Suppressor macrophage treated with lipopolysaccharide for 1 hour (primary cell): ENCODE measurements at regions not wholly inside any gene's neighbourhood (a gene's known extent, or its start where the extent isn't known, plus 50 kb on each side); places are given as distances from the start of the nearest gene placed in this dataset.
"Not testable (repeated sequence)": the region's sequence is repeated elsewhere in the genome, so short reads cannot be mapped to it uniquely, and the experiment has no call there.

Source experiments
- DNase-seq, 3 donors: peaks; one replicate each; pipeline ENCODE4 v3.0.0-alpha.2; 2020 to 2022

DNA sequence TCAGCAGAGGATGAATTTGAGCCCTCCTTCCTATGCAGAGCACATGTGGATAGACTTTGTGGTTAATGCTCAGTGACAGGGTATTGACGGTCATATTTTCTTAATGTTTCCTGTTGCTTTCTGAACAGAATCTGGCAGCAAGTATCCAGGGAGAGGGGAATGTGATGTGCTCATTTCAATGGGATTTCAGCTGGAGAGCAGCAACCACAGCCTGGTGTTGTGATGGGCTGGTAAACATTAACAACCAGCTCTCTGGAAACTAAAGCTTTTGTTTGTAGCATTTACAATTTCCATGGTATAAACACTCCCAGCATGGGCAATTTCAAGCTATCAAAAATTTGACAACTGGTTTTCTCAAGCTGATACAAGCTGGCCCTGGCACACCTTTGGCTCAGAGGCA is 215.9 kb downstream of the SH2D4B start:
- no peak for DNase-seq

DNA sequence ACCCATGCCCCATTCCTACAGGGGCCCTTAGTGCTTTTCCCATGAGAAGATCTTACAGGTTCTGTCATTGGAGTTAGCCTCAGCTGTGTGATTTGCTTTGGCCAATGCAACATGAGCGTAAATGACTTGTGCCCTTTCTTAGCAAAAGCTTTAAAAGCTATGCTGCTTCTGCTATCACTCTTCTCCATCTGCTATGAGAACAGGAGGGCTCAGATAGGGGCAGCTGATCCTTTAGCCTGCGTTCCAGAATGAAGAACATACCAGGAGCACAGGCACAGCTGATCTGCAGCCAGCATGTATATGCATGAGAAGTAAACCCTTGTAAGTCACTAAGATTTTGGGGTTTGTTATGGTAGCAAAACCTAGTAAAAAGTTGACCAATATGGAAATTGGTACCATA is 218.2 kb downstream of the SH2D4B start:
- DNase-seq, result no peak

DNA sequence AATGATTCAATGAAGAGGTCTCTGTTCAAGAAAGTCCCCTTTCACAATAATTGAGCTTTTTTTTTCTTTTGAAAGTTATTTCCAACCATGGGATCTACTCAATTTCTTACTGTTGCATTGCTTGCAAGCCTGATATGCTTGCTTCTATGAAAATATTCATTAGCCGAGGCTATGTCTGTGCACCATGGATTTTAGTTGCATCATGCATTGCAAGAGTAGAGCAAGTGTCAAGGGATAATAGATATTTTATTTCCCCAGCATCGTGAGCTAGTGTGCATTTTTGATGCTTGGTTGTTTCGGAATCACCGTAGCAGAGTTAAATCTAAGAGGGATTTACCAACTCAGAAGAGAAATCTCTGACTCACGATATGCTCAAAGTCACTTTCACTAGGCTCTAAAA is 222.0 kb downstream of the SH2D4B start:
- no peak for DNase-seq

DNA sequence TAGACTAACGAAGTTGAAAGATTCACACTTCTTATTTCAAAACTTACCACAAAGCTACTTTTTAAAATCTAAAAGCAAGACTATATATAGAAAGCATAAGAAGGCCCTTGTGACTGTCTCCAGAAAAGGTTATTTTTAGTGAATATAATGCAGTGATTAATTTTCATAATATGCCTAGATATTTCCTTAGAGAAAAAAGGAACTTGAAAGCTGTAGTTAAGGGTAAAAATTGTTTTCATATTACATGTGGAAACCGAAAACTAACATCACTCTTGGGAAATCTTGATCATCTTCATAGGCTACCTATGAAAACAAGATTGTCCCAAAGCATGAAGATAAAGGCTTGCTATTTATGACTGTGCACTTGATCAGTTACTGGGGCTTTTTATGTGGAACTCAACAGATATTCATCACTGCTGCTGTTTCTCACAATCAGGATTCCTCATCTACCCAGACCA is 223.2 kb downstream of the SH2D4B start:
- DNase-seq, result peak in 1 of 3 donors; percentile 4

DNA sequence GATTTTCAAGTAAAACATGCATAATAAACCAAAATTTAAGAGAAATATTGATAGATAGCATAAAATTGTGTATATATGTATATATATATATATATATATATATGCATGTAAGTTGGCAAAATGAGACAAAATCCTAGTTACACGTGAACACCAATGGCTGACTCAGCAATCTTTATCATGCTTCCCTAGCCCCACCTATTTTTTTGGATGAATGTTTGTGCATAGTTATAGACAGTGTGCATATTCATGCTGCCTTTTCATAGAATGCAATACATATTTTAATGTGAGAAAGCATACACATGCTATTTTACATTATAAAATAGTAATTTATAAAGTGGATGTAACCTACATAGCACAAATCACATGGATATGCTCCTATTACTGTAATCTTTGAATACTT is 230.3 kb downstream of the SH2D4B start:
- no peak for DNase-seq

DNA sequence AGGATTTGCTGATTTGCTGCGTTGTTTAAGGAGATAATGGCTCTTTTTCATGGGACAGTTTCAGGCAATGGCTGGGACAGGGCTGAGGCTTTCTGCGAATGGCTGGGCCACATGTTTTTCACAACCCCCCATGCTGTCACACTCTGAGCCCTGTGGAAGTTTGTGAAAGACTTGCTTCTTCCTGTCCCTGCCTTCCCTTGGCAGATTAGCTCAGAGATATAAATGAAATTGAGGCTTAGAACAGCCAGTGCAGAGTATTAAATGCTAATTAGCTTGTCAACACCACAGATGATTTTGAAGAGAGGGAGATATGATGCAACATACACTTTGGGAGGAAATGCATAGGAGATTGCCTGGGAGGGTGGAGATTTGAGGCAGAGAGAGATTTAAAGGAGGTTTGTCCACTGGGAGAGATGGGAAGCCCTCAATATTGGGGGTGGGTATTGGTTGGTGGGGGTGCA is 232.0 kb downstream of the SH2D4B start:
- no peak for DNase-seq

DNA sequence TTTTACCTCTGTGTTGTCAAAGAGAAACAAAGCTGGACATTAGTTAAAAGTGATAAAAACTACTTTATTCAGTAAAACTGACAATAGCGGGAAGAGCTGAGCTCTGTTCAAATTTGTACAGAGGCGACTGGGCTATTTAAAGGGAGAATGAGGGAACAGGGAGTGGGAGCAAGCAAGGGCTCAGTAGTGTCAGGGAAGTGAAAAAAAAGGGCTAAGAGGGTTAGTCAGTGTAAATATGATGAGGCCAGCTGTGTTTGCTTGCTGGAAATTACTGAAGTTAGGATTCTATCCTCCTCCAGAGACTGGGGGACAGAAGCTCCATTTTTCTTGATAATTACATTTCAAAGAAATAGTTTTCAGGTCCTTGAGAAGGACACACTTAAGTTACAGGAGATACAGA is 232.5 kb downstream of the SH2D4B start:
- no peak for DNase-seq

DNA sequence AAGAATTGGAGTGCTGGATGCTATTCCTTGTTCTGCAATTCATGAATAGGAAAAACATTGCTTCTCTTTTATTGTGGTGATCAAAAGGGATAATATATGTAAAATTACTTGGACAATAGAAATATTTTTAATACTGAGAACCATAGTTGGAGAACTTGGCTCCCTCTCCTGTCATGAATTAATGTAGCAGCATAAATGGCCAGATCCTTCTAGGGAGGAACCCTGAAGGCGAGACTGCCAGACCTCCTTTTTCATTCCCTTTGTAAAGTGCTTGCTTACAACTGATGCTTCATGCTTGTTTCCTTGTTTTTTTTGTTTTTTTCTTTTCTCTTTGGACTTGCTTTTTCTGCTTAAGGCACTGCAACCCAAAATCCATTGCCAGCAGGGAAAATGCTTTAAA is 233.6 kb downstream of the SH2D4B start:
- no peak for DNase-seq

DNA sequence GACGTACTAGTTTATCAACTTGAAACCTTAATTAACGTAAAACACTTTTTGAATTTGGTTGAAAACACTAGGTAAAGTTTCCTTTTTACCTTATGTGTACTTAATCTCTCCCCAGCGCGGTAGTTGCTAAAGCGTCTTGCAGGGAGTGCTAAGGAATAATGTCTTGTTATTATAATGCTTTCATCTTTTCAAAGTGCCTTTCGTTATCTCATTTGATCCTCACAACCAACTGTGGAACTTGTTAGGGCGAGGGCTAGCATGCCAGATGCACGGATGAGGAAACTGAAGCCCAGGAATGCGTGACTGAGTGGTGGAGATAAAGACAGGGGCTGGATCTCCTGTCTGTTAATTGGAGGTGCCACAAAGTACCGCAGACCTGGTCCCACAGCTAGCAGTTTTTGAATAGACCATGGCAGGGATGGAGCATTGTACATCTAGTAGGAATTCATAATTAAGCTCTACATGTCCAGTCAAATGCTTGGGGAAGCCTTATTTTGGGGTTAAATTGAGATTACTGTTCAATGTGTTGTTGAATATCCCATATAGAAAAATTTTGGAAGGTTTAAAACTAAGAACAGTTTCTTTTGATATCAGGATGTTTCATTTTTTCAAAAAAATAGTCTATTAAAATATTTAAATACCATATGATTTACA is 234.3 kb downstream of the SH2D4B start:
- no peak for DNase-seq

DNA sequence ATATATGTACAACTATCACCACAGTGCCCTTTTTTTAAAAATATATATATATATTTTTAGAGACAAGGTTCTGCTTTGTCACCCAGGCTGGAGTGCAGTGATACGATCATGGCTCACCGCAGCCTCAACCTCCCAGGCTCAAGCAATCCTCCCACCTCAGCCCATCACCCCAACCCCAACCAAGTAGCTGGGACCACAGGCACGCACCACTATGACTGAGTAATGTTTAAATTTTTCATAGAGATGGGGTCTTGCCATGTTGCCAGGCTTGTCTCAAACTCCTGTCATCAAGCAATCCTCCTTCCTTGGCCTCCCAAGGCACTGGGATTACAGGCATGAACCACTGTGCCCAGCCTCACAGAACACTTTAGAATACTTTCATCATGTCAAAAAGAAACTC is 234.9 kb downstream of the SH2D4B start:
- DNase-seq, result no peak

DNA sequence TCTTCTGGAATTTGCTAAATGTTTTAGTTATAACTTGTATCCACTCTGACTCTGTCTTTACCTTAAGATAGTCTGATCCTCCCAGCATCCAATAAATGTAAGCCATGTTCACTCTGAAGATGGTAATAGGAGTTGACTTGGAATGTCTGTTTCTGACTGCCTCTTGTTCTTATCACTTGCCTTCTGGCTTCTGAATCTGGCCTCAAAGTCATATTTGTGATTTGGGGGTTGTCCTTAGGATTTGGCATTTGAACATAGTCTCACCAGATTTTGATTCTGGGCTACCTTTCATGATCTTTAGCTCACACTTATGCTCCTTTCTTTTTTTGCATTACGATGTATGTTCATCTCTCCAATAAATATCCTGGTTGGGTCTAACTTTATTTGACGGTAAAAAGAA is 247.0 kb downstream of the SH2D4B start:
- DNase-seq, result no peak

DNA sequence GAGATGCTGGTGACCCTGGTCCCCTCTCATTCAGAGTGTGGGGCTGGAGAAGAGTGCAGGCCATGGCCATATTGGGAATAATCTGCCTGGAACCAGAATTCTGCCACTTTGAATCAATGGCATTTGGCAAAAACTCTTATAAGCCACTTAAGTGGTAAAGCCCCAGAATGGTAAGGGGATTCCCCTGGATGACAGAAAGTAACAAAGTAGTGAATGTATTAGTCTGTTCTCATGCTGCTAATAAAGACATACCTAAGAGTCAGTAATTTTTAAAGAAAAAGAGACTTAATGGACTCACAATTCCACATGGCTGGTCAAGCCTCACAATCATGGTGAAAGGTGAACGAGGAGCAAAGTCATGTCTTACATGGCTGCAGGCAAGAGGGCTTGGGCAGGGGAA is 248.6 kb downstream of the SH2D4B start:
- DNase-seq, result no peak

DNA sequence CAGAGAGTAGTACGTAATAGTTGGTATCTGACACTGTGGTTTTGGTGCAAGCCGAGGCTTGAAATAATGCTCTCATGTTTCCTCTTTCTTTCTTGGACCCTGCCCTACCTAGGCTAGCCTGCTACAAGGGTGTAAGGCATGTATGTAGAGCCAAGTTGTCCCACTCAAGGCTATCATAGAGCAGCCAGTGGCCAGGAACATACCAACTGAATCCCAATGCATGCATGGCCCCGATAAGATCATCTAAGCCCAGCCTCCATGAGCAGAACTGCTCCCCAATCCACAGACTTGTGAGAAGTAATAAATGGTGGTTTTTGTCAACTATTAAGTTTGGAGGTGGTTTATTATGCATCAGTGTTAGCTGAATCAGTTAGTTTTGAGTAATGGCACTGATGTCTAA is 250.2 kb downstream of the SH2D4B start:
- DNase-seq, result no peak

DNA sequence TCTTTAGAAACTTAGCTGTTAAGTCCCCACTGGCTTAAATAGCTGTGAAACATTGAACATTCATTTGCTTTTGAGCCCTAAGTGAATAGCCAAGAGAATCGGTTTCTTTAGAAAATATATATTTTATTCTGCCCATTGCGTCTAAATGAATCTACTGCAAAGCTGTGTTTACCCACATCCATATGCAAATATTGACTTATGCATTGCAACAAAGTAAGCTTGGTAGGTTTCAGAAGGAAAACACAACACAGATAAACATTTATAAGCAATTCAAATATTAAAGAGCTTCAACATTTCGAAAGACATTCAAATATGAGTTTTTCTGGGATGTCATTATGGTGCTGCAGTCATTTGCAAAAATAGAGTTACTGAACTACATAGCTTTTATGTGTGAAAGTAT is 257.3 kb downstream of the SH2D4B start:
- DNase-seq, result no peak

DNA sequence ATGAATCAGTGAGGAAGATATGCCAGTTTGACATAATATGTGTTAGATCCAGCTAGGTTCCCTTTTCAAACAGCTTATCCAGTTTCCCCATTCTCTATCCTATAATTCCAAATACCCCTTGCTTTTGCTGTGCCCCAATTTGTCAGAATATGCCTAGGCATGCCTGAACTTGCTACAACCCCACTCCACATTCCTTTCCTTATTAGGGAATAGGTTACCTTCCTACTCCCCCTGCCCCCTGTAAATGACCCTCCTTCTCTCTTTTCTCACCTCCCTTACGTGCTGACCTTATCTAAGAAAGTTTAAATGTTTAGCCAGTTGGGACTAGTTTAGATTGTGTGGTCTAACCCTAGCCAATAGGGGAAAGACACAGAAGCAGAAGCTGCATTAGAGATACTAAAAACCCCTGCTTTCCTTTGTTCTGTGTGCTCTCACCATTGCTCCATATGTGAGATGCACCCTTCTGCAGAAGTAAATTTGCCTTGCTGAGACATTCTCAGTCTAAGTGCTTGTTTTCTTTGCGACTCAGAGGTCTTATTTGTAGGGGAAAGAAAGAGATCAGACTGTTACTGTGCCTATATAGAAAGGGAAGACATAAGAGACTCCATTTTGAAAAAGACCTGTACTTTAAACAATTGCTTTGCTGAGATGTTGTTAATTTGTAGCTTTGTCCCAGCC is 267.8 kb downstream of the SH2D4B start:
- no peak for DNase-seq

DNA sequence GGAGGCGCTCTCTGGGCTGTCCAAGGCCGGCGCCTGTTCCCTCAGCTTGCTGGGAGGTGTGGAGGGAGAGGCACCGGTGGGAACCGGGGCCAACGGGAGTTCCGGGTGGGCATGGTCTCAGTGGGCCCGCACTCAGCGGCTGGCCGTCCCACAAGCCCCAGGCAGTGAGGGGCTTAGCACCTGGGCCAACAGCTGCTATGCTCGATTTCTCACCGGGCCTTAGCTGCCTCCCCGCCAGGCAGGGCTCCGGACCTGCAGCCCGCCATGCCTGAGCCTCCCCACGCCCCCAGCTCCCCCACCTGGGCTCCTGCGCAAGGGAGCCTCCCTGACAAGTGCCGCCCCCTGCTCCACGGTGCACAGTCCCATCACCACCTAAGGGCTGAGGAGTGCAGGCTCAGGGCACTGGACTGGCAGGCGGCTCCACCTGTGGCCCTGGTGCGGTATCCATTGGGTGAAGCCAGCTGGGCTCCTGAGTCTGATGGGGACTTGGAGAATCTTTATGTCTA is 276.5 kb downstream of the SH2D4B start:
- no peak for DNase-seq

DNA sequence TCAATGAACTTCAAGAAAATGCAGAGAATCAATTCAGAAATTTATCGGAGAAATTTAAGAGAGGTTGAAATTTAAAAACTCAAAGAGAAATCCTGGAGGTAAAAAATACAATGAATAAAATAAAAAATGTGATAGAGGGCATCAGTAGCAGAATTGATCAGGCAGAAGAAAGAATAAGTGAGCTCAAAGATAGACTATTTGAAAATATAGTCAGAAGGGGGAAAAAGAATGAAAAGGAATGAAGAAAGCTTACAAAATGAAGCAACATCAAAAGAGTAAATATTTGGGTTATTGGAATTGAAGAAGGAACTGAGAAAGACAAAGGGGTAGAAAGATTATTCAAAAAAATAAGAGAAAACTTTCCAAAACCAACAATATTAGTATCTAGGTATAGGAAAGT is 291.4 kb downstream of the SH2D4B start:
- no peak for DNase-seq

DNA sequence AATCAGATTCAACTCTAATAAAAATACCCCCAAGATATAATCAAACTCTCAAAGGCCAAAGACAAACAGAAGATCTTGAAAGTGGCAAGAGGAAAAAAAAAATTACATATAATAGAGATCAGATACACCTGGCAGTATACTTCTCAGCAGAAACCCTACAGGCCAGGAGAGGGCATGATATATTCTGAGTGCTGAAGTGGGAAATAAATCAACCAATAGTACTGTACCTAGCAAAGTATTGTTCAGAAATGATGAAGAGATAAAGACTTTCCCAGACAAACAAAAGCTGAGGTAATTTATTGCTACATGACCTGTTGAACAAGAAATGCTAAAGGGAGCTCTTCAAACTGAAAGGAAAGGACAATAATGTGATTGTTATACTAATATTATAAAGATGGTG is 291.9 kb downstream of the SH2D4B start:
- DNase-seq, result no peak

DNA sequence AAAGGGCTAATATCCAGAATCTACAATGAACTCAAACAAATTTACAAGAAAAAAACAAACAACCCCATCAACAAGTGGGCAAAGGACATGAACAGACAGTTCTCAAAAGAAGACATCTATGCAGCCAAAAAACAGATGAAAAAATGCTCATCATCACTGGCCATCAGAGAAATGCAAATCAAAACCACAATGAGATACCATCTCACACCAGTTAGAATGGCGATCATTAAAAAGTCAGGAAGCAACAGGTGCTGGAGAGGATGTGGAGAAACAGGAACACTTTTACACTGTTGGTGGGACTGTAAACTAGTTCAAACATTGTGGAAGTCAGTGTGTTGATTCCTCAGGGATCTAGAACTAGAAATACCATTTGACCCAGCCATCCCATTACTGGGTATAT is 295.0 kb downstream of the SH2D4B start:
- not testable (repeated sequence) for DNase-seq

DNA sequence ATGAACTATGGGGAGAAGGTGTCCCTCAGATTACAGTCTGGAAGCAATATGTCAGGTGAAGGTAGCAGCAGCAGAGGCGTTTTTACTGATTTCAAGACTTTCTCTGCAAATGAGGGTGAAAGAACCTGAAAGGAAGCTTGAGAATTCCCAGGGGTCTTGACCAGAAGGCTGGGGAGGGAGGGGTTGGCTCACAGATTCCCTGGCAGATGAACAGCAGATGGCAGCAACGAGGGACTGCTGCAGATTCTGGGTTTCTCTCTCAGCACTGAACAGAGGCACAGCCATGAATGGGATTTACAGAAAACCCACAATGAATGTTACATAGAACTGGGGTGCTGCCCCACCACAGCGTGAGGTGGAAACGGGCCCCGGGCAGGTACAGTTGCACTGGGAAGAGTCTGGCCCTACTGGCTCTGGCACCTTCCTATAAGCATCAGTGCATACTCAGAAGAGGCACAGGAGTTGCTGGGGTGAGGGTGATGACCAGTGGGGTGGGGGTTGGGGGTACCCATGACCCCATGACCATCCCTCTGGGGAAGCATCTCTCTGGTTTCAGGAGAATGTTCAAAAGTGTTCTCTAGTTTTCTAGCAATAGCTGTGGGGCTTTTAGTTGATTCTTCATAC is 317.8 kb downstream of the SH2D4B start:
- DNase-seq, result peak in 1 of 3 donors; percentile 3

DNA sequence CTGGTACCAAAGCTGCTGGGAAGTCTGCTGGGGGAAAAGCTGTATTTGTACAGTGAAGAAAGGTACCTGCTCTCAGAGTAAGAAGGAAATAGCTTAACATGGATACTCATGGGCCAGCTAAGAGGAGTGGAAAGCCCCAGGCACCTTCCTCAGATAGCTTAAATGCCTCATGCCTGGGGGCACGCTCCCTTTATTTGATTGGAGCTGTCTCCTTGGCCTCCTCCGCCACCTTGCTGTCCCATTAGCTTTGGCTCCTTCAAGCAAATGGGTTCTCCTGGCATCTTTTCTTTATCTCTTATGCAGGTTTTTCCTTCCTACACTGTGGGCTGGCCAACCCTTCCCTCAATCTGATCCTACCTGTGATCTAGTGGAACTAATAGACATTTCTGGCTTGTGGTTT is 318.5 kb downstream of the SH2D4B start:
- DNase-seq, result no peak

DNA sequence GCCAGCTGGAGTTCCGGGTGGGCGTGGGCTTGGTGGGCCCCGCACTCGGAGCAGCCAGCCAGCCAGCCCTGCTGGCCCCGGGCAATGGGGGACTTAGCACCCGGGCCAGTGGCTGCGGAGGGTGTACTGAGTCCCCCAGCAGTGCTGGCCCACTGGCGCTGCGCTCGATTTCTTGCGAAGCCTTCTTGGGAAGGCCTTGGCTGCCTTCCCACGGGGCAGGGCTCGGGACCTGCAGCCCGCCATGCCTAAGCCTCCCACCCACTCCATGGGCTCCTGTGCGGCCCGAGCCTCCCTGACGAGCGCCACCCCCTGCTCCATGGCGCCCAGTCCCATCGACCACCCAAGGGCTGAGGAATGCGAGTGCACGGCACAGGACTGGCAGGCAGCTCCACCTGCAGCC is 321.6 kb downstream of the SH2D4B start:
- not testable (repeated sequence) for DNase-seq

DNA sequence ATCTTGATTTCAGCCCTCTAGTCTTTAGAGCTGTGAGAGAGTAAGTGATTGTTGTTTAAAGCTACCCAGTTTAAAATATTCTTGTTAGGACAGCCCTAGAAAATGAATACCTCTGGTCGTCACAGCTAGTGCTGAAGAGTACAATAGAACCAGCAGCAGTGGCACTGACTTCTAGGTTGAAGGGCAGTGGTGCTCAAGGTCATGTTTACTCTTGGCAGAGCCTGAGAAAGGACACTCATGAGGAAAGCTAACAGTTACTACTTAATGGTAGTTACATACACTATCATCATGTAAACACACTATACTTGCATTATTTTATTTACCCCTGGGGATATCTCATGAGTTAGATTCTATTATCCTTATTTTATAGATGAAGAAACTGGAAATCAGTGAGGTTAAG is 323.0 kb downstream of the SH2D4B start:
- DNase-seq, result no peak

DNA sequence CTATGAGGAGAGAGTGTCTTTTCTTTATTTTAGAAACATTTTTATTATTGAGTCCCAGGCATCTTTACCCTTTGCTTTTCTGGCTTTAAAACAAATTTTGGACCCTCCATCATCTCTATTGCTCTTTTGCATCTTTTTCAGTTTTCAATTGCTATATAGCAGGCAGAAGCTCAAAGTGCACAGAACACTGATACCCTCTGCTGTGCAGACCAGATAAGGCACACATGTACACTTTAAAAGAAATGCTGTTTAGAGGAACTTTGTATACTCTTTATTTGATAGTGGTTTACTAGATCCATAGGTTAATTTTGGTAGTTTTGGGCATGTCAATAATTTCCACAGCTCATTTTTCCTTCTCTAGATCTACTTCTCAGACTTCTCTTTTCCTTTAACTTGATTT is 324.2 kb downstream of the SH2D4B start:
- DNase-seq, result no peak
